ENCODE measurements at regions not wholly inside any gene's neighbourhood (a gene's known extent, or its start where the extent isn't known, plus 50 kb on each side); places are given as distances from the start of the nearest gene placed in this dataset.

GRCh38 chr2:18050001-18050400 is 171.5 kb downstream of the KCNS3 start (continued):
- TF ChIP-seq, protein P1, sequence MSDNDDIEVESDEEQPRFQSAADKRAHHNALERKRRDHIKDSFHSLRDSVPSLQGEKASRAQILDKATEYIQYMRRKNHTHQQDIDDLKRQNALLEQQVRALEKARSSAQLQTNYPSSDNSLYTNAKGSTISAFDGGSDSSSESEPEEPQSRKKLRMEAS (IDR thresholded peaks at IDR 0.05), result no peak
- no peak for TF ChIP-seq CEBPB (IDR thresholded peaks at IDR 0.05; ENCODE audit: low read depth, low read length)
- no peak for TF ChIP-seq SP1 (IDR thresholded peaks at IDR 0.05; ENCODE audit: low read depth, low read length)
